ENCODE measurements at regions not wholly inside any gene's neighbourhood (a gene's known extent, or its start where the extent isn't known, plus 50 kb on each side); places are given as distances from the start of the nearest gene placed in this dataset.
"Not testable (repeated sequence)": the region's sequence is repeated elsewhere in the genome, so short reads cannot be mapped to it uniquely, and the experiment has no call there.

DNA sequence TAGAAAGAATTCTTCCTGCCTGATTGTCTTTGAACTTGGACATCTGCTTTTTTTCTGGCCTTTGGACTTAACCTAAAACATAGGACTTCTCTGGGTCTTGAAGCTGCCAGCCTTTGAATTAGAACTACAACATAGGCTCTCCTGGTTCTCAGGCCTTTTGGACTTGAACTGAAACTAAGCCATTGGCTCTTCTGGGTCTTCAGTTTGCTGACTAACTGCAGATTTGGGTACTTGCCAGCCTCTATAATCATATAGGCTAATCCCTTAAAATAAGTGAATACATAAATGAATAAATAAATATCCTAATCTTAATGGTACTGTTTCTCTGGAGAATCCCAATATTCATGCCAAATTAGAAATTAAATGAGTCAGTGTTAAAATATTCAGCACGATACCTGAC, 473.4 kb upstream of the PAPPA start:
- FAIRE-seq, result no peak

GRCh38 chr9:115681585-115681984, 472.0 kb upstream of the PAPPA start:
- FAIRE-seq, result no peak

GRCh38 chr9:115686069-115686468, 467.5 kb upstream of the PAPPA start:
- FAIRE-seq, result no peak

DNA sequence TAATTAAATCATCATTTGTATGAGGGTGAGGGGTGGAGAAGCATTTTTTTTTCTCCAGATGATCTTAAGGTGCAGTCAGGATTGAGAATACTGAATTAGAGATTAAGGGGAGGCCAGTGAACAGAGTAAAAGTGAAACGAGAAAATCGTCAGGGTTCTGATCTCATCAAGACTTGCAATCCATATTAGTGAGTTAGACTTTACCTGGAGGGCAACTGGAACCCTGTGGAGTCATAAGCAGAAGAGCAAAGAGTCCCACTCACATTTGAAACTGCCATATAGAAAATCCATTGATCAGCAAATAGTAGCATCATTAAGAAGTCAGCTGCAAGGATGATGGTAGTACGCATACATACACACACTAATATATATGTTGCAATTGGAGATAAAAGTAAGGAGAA, 466.2 kb upstream of the PAPPA start:
- FAIRE-seq, result no peak

DNA sequence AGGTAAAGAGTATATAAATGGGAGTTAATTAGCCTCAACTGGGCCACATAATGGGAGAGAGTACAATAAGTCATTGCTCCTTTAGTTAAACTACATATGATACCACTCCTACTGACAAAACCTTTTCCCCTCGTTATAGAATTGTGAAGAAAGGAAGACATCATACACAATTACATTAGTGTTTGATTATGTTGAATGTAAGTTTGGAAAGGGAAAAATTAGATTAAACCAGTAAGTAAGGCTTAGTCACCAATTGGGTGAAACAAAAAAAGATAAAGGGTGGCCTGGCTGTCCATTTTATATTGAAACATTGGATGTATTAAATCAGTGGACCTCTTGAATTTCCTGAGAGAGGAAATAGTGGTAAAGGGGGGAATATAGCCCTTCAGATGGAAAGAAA, 464.3 kb upstream of the PAPPA start:
- no peak for FAIRE-seq

DNA sequence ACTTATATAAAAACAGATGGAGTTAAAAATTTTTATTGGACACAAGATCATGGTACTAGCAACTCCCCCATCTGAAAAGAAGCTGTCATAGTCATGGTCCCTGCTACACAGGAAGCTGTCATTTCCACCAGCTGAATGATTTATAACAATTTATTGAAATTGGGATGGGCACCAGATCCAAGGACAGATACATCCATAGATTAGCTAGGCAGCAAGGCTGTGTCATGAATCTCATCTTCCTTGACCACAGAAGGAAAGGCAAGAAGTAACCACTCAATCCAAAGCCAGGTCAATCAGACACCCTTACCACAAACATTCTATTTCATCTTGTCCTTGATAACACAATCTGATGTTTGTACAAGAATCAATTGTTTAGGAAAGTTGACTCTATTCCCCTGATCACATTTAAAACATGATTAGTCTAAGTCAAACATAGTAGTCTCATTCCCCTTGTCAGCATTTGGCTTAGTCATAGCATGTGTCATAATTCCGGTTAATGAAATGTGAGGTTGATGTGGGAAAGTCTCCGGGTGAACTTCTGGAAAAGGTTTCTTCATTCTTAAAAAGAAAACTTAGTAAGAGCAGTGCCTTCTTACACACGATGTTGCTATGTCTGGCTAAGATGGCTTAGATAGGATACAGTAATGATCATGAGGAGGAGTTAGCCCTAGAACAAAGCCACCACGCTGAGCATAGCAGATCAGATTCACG, 462.6 kb upstream of the PAPPA start:
- FAIRE-seq, result no peak

DNA sequence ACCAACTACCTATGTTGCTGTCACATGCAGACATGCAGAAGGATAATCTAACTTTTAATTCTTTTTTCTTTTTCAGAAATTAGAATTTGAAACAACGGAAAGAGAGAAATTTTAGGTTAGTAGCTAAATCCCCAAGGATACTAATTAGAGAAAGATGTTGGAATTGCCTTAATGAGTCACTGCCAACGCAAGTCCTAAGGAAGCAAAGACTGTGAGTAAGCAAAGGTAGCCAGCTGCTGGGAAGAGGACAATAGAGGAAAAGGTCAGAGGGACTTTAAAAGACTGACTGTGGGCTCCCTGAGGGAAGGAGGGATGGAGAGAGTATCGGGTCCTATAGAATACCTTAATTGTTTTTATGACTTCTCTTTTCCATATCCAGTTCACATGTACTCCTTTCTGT, 461.9 kb upstream of the PAPPA start:
- no peak for FAIRE-seq

DNA sequence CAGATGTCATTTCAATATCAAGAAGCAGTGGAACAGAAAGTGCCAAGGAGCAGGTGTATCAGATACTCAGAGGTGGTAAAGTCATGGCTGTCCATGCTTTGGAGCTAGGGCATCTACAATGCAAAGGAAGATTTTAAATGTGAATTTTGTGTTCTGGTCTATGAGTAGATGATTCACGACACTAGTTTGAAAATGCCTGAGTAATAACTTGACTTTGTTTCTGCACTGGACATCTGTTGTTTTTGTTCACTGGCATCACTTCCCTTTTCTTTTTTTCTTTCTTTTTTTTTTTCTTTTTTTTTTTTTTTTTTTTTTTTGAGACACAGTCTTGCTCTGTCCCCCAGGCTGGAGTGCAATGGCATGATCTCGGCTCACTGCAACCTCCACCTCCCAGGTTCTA, 460.7 kb upstream of the PAPPA start:
- not testable (repeated sequence) for FAIRE-seq

GRCh38 chr9:115694014-115694413, 459.6 kb upstream of the PAPPA start:
- FAIRE-seq, result no peak

DNA sequence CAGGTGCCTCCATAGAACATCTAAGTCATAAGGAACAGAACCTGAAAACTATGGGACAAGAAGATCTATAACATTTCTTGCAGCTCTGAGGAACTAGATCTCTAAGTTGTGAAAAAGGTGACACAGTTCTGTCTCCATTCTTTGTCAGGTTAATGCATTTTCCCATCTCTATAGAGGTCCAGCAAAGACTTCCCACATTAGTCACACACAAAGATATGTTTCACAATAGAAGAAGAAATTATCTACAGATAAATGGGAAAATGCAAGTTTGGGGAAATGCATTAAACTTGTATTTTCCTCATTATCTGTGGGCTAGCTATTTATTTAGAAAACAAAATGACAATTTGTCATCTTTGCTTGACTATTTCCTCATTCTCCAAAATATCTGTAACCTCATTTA, 458.6 kb upstream of the PAPPA start:
- FAIRE-seq, result no peak

DNA sequence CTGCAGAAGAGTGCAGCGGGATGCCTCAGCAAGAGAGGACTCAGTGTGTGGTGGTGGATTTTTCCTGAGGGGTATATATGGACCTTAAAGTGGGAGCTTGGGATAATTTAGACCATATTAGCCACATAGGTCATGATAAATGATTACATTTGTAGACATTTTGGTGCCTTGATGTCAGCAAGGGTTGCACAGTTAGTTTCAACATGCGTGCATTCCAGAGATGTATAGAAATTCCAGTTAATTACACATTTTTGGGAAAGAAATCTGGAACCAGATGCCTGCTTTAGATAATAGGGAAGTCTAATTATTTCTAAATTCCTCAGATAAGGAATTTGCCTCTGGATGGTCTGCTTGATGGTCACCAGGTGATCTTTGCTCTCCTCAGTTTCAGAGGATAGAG, 440.6 kb upstream of the PAPPA start:
- FAIRE-seq, result no peak

DNA sequence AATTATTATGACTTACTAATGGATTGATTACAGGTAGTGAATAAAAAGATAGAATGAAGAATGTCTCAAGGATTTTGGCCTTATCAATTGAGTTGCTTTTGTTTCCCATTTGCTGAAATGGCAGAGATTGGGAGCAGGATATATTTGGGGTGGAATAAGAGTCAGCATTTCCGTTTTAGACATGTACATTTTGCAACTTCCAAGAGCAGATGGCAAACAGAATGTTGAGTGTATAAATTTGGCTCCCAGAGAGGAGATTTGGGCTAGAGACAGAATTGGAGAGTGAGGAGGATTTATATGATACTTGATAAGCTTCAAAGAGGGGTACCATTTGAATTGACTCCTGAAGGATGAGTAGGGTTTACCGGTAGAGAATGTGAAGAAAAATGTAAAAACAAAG, 437.9 kb upstream of the PAPPA start:
- FAIRE-seq, result no peak

DNA sequence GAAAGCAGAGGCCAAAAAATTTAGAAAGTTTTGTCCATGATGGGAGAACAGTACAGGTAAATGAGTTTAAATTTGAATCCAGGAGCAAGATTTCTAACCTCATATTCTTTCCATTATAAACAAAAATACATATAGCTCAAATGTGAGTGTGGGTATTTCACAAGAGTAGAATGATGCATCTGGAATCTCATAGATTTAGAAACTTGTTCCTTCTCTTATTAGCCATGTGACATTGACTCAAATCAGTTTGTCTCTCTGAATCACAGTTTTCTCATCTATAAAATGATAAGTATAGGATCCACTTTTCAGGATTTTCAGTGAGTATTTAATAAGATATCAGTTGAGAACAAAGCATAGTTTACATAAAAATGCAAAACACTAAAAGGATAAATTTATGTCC, 436.3 kb upstream of the PAPPA start:
- FAIRE-seq, result no peak

GRCh38 chr9:115717711-115718173, 435.8 kb upstream of the PAPPA start:
- no peak for FAIRE-seq

DNA sequence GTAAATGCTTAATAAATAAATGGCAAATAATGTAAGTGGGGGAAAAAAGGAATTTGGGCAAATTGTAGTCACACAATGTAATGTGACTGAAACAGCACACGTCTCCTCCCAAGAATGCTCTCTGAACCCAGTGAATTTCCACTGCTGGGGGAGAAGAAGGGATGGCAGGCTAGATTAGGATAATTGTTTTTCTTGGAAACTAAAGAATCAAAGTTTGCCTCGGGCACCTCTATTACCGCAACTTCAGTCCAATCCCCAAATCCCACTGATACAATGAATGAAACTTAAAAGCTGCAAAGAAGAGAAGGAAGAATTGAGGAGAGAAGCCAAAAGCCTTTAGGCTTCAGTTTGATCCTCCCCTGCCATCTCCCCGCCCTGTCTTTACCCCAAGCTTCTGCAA, 423.2 kb upstream of the PAPPA start:
- no peak for FAIRE-seq

GRCh38 chr9:115730845-115731244, 422.7 kb upstream of the PAPPA start:
- no peak for FAIRE-seq

DNA sequence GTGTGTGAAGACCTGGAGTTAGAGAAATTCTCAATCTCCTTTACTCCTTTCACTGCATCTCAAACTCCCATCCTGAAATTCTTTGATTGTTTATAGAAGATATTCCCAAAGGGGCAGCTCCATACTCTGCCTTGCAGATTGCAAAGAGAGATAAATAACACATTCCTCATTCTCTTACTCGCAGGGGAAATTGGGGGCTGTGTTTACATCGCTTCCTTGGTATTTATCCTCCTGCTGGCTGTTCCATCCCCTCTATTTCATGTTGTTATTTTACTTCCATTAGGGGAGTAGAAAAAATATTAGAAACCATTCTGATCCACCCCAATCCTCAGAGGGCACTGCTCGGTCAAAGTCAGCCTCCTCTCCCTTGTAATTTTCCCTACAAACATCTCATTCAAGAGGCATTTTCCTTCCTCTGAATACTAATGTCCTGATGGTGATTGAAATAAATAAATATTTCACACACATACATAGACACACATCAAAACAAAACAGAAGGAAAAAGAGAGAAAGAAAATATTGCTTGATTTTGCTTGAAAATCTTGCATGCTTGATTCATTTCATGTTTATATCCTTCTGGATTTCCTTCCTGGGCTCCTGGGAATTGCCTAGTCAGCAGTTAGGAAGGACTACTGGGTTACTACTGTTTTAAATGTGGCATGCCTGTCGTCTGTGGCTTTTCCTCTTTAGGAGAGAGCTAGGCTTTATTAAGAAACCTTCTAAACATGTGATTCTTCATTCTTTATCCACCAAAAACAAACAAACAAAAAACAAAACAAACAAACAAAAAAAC, 420.1 kb upstream of the PAPPA start:
- no peak for FAIRE-seq

DNA sequence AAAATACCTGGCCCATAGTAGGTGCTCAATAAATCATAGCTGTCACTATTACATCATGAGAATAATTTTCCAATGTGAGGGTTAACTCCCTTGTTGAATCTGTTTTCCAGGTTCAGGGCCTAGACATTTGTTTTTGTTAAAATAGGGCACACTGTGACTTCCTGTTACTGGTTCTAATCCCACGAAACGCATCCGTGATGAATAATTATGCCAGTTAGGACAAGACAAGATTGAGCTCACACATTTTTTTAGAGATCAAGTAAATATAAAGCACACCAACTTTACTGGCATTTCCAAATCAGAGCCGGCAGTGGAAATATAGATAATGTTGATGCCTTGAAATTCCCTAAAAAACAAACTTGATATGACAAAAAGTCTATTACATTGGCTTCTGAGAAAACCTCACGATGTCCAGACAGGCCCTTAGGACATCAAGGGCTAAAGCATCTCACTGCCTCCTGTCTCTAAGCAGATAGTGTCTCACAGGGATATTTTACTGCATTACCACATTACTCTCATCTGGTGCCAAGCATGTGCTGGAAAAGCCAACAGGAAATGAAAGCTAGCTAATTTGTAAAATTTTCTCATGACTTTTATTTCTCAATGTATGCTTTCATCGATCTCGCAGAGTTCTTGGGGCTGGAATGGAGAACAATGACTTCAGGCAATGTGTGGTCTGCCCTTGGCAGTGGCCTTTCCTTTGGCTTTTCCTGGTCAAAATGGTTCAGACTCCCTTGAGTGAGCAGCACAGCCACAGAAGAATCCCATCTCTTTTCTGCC, 414.3 kb upstream of the PAPPA start:
- no peak for FAIRE-seq

- no peak for FAIRE-seq
Observed at GRCh38 chr9:115740986-115741385, 412.6 kb upstream of the PAPPA start.

- no peak for FAIRE-seq
Observed at GRCh38 chr9:115743709-115744605, 409.6 kb upstream of the PAPPA start.

DNA sequence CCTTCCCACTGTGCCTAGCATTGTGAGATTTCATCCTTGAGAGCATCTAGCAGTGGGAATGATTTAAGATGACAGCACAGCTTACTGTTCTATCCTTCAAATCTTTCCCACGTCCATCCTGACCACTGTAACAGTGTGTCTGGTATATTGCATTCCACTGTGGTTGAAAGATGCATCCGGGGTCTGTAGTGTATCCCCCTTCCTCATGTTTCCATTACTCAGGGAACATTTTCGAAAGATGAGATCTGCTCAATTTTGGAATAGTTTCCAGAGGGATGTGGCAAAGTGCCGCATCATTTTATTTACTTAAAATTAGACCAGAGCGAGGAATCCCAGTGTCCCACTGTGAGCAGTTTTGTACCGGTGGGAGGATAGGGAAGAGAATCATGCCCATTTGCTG, 407.1 kb upstream of the PAPPA start:
- FAIRE-seq, result no peak

DNA sequence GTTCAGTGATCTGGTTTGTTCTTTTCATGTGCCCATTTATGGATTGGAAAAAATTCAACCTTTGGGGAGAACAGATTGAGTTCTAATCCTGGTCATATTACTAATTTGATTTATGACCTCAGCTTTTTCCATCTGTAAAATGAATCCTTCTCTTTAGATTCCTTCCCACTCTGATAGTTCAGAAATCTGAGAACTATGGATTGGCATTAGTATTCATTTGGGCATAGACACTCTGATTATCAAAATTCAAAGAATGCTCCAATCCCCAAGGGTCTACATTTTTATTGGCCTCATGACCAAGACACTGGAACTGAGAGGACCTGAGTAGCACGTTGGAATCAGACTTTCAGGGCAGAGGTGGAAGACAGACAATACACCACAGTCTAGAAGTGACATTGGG, 405.9 kb upstream of the PAPPA start:
- FAIRE-seq, result no peak

DNA sequence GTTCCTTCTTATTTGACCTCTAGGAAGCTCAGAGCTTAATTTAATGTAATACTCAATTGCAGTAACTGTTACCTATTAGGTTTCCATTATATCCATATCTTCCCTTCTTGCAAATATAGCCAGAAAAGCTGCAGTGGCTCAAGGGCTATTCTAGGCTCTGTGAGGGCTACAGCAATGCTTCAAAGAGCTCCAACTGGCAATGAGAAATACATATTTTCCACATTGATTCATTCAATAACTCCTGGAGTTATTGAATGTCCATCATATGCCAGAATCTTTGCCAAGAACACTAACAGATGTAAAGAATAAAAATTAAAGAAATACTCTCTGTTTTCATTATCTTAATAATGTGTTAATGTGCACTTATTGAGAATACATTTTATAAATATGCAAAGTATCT, 396.9 kb upstream of the PAPPA start:
- no peak for FAIRE-seq
